SHP77 (cell line): ENCODE measurements at regions not wholly inside any gene's neighbourhood (a gene's known extent, or its start where the extent isn't known, plus 50 kb on each side); places are given as distances from the start of the nearest gene placed in this dataset.
A peak's percentile ranks its signal among the peaks of the same experiment; 100 is the strongest.

Experiments
- DNase-seq, 2 experiments: peaks; one replicate each; lab custom pipeline; 2025; lab: John Stamatoyannopoulos, UW

DNA sequence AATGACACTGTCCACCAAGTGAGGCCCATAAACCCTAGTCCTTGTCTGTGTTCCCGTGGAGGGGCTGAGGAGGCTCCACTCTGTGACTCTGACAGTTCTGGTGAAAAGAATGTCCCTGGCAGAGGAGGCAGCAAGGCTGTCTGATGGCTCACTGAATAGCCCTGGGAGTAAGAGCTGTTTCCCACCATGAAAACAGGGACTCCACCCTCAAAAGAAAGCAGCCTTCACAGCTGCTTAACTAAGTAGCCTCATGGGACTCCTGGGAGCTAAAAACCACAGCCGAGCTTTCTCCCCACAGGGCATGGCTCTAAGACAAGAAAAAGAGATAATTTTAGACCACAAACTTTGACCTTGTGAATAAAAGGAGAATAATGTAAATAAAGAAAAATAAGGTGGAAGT lies 135.1 kb upstream of the FRY start:
- DNase-seq, result no peak

DNA sequence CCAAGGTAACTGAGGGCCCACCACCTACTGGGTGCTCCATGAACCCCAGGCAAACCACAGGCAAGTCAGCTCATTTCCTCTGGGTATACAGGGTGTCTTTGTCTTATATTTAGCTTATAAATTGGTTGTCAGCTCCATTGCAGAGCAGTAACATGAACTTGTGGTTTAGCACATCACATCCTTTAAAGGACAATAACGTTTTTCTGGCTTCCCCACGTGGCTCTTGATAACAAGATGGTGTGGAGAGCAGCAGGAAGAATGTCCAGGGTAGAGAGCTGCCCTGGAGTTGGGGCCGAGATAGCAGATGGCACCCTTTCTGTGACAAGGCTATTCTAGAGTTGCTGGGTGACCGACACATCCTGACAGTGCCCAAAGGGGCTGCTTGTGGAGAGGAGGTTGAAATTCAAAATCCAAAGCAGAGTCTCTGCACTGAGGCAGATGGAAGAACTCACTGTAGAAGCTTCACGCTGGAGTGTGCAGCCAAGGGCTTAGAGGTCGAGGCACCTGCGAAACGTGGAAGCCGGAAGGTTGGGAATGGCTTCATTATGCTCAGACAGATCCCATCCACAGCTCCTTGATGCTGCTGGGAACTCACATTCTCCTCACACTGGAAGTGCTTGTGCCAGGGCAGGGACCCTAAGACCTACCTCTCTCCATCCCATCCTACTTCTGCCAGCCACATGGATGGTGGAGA lies 133.0 kb upstream of the FRY start:
- no peak for DNase-seq

DNA sequence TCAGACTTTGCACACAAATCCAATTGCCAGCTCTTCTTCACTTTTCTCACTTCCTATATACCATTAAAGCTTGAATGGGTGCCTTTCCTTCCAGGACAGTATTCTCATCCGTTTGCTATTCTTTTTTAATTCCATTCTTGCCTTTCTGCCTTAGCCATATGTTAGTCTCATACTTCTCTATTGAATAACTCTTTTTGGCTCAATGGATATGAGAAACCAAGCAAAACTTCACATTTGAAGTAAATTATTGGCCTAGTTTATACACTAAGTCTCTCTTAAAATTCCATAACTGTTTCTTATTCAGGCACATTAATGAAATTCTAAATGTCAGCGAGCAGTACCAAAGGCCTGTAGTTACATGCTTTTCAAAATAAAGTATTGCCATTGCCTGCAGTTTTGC lies 129.6 kb upstream of the FRY start:
- DNase-seq, result no peak

DNA sequence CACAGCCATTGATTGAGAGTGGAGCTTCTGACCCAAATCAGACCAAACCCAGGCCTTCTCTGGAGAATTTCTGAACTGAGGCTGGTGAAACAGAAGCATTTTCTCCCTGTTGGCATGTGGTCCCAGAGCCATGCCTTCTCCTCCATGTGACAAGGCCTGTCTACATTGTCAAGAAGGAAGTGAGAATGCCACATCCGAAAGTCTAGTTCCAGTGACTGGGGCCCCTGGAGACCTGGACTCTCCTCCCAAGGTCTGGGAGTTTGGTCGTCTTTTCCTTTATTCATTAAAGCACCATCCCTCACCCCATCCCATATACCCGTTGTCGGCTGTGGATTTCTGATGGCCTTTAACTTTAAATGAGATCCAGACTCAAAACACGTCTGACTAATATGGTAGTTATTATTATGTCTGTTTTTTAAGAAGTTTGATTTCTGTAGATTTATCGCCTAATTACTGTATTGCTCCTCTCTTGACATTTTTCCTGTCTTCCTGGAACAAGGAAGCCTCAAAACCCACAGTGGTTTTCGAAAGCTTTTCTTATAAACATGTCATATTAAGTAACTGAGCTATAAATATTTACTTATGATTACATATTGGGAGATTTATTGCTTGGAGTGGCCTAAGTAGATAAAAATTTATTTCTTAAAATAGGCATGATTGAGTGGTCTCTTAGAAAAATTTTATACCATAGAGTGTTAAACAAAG lies 128.3 kb upstream of the FRY start:
- no peak for DNase-seq

DNA sequence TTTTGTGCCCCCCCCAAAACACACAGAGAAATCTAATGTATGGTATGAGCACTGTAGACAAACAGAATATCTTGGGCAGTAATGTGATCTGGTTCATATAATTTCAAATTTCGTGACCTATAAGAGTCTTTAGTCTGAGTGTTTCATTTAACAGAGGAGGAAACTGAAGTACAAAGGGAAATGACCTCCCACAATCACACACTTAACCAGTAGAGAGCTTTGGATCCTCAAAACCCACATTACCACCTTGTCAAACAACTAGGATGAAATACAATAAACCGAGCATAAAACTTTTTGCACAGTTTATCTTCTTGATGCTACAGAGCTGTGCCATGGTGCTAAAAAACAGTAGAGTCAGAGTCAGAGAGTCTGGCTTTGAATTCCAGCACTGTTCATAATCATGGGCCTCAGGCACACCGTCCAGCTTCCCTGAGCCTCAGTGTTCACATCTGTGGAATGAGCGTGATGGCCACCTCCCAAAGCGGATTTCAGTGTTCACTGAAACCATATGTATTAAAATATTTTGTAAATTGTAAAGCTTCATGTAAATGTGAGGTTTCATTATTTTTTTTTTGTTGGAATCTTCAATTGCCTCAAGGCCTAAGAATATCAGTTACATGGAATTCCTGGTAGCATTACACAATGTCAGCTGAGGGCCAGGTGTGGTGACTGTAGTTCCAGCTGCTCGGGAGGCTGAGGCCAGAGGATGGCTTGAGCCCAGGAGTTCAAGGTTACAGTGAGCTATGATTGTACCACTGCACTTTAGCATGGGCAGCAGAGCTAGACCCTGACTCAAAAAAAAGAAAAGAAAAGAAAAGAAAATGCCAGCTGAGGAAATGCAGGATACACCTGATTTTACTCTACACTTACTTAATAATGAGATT lies 126.4 kb upstream of the FRY start:
- DNase-seq, result no peak

DNA sequence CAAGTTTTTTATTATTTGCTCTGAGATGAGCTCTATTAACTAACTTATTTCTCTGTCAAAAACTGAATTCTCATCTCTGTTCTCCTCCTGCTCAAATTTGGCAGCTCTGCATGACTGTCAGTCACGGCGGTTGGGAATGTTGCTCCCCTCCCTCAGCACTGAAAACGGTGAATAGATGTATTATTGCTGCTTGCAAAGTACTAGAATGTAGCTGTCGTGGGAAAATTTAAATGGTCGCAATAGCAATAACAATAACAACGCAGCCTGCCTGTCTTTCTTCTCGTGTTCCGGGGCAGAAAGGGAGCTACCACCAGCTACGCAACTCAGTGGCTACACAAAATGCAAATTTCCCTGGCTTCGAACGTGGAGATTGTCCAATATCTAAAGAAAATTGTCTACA lies 125.6 kb upstream of the FRY start:
- DNase-seq, result no peak

DNA sequence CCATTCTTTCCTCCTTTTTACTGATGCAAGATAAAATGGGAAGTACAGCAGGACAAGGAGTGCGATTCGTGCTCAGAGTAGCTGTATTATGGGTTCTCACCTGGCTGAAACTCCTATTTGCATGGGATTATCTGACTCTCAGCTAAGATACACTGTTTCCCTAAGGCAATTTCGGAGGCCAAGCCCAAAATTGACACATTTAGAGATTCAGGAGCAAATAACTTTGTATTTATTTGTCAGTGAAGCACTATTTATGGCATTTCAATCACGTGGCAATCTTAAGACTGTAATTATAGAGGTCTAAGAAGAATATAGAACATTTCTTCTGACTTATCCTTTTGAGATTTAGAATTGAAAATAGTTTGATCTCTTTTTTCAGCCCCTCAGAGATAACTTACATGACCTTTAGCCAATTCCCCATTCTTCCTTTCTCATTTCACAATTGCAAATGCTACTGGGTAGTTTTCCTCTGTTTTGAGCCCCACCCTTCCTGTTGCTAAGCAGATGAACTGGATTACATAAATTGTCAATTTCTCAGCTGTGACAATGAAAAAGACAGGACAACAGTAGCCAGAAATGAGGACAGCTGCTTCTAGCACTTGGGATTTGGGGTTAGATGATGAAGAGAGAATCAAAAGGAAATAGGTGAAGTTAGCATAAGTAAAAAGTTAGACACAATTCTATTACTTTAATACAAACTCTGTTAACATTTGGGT lies 122.7 kb upstream of the FRY start:
- no peak for DNase-seq

DNA sequence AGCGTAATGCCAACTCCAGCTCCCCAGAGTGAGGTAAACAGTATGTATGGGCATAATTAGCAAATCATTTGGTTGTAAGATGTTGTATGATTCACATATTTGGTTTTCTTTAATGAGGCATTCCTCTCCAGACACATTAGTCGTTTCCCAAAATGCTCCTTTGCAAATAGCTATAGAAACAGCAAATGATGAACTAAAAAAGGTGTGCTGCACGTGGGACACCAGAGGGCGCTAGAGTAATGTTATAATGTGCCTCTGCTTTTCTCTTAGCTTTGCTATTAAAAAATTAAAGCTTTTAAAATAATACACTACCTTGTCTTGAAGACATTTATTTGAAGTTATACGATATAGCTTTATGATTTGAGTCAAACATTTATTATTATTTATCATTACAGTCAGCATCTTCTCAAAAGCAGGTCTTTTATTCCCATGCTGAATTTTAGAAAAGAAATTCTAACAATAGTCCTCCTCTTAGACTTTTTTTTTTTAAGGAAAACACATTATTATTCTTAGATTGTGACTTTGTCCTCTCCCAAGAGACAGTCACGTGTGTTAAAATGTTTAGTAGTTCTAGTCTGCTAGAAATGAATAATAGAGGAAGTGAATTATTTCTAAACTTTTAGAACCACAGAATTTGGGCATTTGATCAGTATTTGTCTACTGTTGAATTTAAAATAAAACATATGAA lies 121.6 kb upstream of the FRY start:
- DNase-seq, result peak; percentile 56 to 58

DNA sequence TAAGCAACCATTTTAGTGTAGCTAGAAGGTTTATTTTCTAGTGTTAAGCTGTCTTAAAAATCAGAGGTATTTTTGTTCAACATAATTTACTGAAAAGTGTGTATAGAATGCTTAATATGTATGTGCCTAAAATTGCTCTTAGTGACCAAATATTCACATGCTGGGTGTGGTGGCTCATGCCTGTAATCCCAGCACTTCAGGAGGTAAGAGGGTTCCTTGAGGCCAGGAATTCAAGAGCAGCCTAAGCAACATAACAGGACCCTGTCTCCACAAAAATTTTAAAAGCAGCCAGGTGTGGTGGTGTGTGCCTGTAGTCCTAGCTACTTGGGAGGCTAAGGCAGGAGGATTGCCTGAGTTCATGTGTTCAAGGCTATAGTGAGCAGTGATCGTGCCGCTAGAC lies 120.9 kb upstream of the FRY start:
- no peak for DNase-seq

DNA sequence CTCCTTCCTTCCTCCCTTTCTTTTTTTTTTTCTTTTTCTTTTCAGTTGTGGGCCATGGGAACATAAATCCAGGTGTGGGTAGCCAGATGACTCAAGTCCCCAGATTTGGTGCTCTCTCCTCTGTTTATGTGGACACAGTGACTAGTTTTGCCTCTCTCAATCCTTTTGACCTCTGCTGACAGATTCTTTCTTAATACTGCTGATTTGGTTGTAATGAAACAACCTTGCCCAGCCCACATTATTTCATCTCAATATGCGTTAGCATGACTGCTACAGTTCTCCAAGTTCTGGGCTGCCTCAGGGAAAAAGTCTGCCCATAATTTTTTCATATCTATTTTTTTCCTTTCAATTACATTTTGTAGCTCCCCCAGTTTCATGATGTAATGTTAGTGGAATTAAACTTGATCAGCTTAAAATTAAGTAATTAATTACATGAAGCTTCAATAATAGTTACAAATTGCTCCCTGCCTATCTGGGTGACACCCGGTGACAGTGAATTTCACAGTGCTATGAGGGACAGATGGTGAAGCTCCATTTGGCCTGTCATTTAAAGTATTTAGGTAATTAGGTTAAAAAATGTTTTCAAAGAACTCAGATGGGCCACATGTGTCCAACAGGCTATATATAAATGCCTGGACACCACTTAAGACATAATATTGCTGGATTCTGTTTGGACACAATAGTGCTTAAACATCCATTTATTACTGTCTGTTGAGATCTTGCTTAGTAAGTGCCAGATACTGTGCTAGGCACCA lies 118.8 kb upstream of the FRY start:
- DNase-seq, result no peak

DNA sequence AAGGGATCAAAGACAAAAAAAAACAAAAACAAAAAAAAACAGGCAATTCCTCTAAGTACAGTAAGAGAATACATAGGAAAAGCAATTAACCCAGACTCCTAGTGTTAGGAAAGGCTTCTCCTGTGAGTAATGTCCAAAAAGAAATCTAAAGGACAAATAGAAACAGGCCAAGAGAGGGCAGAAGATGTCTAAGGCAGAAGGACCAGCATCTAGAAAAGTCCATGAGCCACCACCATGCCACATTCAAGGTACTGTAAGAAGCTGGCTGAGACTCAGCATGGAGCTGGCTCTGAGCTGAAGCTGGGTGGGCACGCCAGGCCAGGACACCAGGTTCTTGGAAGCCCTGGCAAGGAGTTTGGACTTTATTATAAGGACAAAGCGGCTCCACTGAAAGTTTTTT lies 118.1 kb upstream of the FRY start:
- DNase-seq, result no peak

DNA sequence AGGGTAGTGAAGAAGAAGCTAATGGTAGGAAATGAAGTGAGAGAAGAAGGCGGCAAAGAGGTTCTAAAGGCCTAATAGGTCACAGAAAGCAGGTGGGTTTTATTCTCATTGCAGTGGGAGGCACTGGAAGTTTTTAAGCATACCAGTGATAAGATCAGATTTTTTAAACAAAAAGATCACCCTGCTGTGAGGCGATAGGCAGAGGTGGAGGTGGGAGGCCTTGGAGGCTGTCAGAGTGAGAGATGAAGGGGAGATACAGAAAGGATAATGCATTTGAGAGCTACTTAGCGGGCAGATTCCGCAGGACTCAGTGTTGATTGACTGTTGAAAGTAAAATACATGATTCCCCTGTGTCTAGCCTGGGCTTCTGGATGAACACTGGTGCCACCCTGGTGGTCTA lies 116.7 kb upstream of the FRY start:
- no peak for DNase-seq

DNA sequence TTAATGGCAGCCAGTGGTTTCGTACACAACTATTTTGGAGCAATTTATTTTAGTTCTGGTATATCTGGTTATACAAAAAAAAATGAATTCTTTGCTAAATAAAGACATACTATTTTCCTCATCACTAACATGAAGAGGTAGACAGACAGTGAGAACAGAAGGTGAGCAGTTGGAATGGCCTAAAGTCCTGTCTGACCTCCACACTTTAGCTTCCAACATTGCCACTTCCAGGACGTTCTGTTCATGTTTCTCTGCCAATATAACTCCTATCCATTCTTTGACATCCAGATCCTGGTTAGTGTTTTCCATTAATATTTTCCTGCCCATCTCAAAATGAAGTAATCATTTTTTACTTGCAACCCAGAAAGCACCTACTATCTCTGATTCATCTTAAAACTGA lies 112.9 kb upstream of the FRY start:
- DNase-seq, result no peak

DNA sequence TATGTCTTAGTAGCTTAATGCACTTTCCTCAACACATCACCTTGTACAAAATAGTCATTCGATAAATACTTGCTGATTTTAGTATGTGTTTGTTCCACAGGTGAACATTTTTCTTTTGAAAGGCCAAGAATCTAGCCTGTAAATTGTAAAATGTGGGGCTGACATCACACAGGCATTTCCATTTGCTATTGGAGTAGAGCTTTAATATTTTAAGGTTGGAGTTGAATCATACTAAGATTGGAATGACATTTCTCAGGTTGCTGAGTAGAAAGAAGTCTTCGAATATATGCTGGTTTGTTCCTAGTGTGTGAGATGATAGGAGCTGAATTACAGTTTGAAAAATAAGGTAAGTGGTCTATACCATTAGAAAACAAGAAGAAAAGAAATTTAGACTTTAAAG lies 112.3 kb upstream of the FRY start:
- no peak for DNase-seq

DNA sequence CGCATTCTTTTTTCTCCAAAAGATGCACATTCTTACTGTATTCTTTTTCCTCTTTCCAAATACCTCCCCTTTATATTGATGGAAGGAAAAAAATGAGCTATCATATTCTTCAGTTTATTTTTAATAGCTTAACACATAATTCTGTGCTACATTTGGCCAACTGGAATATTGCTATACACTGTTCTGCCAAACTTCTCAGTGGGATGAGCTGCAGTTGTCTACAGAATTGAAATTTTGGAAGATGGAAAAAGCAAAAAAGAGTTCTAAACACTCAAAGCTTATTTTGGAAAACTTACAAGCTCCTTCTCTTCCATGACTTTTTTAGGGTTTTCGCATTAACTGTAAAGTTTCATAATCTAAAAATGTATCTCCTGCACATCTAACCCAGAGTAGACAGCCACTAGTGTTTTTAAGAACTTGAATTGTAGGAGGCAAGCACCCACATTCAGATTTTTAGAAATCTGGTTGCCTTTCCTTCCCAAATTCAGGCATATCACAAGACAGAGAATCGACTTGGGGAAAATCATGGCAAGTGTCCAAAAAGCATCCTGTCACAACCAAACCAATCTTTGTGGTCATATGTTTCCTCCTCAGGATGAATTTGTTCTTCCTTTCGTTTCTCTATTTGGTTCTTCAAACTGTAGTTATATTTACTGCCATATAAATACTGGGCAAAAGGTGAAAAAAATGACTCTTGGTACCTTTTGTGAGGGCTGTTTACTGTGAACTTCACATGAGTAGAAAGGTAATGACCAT lies 111.4 kb upstream of the FRY start:
- no peak for DNase-seq

DNA sequence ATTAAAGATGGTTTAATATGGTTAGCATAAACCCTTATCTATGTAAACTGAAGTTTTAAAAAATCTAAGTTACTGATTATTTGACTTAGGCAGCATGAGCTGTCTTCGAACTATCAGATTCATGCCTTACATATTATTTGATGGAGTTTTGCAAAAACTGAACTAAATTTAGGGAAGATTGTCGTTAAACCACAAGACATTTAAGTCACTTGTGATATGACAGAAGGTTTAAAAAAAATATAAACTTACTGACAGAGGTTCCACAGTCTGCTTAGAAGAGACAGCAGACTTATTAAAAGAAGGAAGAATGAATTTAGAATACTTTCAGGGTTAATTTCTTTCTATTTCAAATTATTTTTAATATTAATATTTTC lies 110.9 kb upstream of the FRY start:
- no peak for DNase-seq

DNA sequence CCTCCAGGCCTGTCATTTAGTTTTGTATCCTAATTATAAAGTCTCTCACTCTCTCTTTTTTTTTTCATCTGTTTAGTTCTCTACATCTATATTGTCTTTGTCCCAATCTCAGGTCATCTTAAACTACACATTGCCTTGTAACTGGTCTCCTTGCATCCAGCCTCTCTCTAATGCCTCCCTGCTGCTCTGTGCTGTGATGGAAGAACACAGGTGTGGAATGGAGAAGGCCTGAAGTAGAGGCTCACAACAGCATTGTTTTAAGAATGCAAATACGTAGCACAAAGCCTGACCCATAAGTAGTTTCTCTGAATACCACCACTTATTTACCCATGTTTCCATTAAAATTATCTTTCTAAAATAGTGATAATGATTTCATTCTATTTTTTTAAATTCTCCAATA lies 108.8 kb upstream of the FRY start:
- DNase-seq, result no peak

DNA sequence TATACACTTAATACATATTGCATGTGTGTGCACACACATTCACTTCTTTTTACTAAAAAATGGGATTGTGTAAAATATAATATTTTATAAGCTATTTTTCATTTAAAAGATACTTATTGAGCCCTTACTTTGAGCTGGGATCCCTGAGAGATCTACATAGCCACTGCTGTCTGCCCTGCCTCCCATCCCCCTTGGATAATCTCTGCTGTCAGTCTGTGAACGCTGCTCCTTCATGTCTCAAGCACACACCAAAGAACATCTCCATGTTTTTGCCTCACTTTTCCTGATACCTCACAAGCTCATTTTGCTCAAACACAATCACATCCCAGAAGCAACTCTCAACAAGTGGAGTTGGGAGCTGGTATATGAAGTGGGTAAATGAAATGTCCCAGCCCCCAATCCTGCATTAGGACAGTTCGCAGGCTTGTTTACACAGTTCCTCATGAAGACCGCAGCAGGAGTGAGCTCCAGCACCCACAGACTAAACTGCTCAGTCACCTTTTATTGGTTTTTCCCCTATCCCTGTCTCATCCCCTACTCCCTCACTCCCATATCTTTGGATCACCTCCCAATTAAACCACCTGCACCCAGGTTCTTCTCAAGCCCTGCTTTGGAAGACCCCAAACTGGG lies 108.3 kb upstream of the FRY start:
- DNase-seq, result peak; percentile 27 to 42

DNA sequence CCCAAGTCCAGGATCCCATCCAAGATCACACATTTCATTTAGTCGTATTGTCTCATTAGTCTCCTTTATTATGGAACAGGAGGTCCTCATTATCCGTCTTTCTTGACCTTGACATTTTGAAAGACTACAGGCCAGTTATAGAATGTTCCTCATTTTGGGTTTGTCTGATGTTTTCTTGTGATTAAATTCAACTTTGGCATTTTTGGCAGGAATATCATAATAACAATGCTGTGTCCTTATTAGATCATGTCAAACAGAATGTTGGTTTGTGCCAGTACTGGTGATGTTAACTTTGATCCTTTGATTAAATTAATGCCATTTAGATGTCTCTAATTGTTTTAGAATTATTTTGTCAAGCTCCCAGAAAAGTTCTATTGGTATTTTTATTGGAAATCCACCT lies 106.5 kb upstream of the FRY start:
- DNase-seq, result no peak

DNA sequence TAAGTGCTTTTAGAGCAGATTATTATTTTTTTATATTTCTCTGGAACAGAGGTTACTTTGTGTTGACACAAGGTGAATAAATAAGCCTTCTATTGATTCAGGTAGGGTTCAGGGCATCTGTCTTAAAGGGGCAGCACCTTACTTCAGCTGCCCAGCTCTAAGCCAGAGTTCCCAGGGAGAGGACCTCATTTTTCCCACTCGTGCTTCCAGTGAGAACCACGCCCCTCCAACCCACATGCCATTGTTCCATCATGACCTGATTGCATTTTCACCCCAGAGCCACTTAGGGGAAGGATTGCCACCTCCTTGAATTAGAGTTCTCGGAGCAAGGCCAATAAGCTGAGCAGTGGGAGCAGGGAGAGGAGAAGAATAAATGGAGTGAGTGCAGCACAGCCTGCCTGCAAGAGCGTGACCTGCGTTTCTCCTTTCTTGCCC lies 104.3 kb upstream of the FRY start:
- peak; percentile 52 to 77 for DNase-seq
